Adrenal gland (tissue), 9 donors: ENCODE measurements at regions not wholly inside any gene's neighbourhood (a gene's known extent, or its start where the extent isn't known, plus 50 kb on each side); places are given as distances from the start of the nearest gene placed in this dataset.

Experiments used
- DNase-seq, 7 donors: peaks; one replicate each; pipeline ENCODE4 v3.0.0-alpha.2; 2019 to 2020
- H3K27ac ChIP-seq, 5 donors: fragments of 200-600 bp; sonication (generic) in 4 of 5; 1 replicate in 3 of 5; 2 replicates in 2 of 5; pipeline versions ENCODE4 v1.5.1 to v1.8.0; 2016 to 2020; ENCODE audit warnings: mild to moderate bottlenecking in 1 of 5
- H3K27me3 ChIP-seq: fragments of 200-600 bp; 2 replicates; pipeline ENCODE4 v1.8.0; 2021
- H3K36me3 ChIP-seq, 2 donors: fragments of 200-600 bp; replicated peaks in 1 of 2; 1 replicate in 1 of 2; 2 replicates in 1 of 2; pipeline versions ENCODE4 v1.5.1 to v1.8.0; 2018 to 2022
- H3K4me1 ChIP-seq, 2 donors: fragments of 200-600 bp; replicated peaks in 1 of 2; 1 replicate in 1 of 2; 2 replicates in 1 of 2; pipeline versions ENCODE4 v1.5.1 to v1.8.0; 2018 to 2021
- H3K4me3 ChIP-seq, 4 donors: fragments of 200-600 bp; sonication (generic) in 3 of 4; one replicate each; pipeline ENCODE4 v1.5.1; 2016 to 2018
- H3K9me3 ChIP-seq, 3 donors: fragments of 200-600 bp; sonication (generic) in 1 of 3; replicated peaks in 1 of 3; 1 replicate in 2 of 3; 2 replicates in 1 of 3; pipeline versions ENCODE4 v1.5.1 to v1.8.0; 2016 to 2021
- POLR2A ChIP-seq, 2 donors: fragments of 450-650 bp; IDR thresholded peaks; one replicate each; pipeline ENCODE4 v1.6.1; 2017; ENCODE audit warnings: antibody characterized with exemption in 2 of 2, mild to moderate bottlenecking in 2 of 2, moderate library complexity in 1 of 2
- WGBS, 4 donors: extraction: QIAGEN DNeasy Blood & Tissue Kit in 2 of 4; methylation state at CpG; one replicate each; pipeline versions ENCODE4 v1.1.5 to v1.1.7; 2013 to 2017; 5-methylcytosine and 5-hydroxymethylcytosine counted together
- intact Hi-C, 2 donors: fragments of 100-400 bp; cut with DNase I; formaldehyde crosslinking; loops; one replicate each; pipeline versions ENCODE4 v1.14.1 to v1.15.0; 2022 to 2023
- TF ChIP-seq, protein P1 (sequence below), 6 experiments: fragments of 450-650 bp in 4 of 6; fragments of 200-600 bp in 2 of 6; sonication (generic) in 1 of 6; IDR thresholded peaks; 1 replicate in 5 of 6; 2 replicates in 1 of 6; pipeline versions ENCODE4 v1.5.1 to v1.8.0; 2016 to 2021; ENCODE audit warnings: antibody characterized with exemption in 6 of 6, mild to moderate bottlenecking in 2 of 6, moderate library complexity in 1 of 6
- donor health status: healthy with polysubstance abuse.
- donor health status: Bipolar disorder and iron deficiency.
- donor health status: DM: yes; HTN: yes; CAD: no.
- donor health status: DM: no; HTN: no; CAD: no.
- donor health status: DM: no; HTN: no; CAD: no.

DNA sequence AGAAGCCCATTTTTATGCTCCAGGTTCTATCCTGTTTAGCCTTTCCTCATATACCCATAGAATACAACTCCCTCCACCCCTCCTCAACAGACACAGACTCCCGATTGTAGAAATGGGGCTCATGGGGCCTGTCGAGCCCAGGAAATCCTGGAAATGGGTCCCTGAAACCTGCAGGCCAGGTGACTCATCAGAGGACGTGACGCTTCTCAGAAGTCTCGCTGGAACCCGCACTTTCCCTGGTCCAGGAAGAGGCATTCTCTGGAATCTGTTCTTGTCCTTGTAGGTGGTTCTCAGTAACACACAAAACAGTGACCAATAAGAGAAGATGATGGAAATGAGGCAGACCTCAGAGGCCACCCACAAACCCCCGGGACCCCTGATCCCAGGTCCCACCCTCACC is 244.8 kb upstream of the PPP2R2D start:
- Histone ChIP-seq H3K4me1 (peaks cover 7 to 11% of the 10 kb centered on the region in 2 donors), H3K36me3 (no peaks in the 10 kb centered on the region), H3K9me3 (no peaks in the 10 kb centered on the region), H3K27ac (peak overlapping the region in 4 of 5 donors; percentile 20 to 65 (median 47)), H3K4me3 (no peak overlapping the region), H3K27me3 (no peaks in the 10 kb centered on the region)
- peak in 2 of 7 donors; percentile 26 to 39 for DNase-seq
- 67 to 86% (median 70%) methylated on average over 5 to 7 of the region's 7 CpGs for WGBS, 4 donors
- TF ChIP-seq POLR2A (IDR thresholded peaks at IDR 0.05): no peak
- TF ChIP-seq, protein P1, sequence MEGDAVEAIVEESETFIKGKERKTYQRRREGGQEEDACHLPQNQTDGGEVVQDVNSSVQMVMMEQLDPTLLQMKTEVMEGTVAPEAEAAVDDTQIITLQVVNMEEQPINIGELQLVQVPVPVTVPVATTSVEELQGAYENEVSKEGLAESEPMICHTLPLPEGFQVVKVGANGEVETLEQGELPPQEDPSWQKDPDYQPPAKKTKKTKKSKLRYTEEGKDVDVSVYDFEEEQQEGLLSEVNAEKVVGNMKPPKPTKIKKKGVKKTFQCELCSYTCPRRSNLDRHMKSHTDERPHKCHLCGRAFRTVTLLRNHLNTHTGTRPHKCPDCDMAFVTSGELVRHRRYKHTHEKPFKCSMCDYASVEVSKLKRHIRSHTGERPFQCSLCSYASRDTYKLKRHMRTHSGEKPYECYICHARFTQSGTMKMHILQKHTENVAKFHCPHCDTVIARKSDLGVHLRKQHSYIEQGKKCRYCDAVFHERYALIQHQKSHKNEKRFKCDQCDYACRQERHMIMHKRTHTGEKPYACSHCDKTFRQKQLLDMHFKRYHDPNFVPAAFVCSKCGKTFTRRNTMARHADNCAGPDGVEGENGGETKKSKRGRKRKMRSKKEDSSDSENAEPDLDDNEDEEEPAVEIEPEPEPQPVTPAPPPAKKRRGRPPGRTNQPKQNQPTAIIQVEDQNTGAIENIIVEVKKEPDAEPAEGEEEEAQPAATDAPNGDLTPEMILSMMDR (IDR thresholded peaks at IDR 0.05): no peak
- intact Hi-C loops: no loop called here

GRCh38 chr10:131656431-131656841 is 244.4 kb upstream of the PPP2R2D start:
- H3K4me1 ChIP-seq: peaks cover 7 to 11% of the 10 kb centered on the region in 2 donors
- TF ChIP-seq, protein P1 (IDR thresholded peaks at IDR 0.05): no peak
- TF ChIP-seq POLR2A (IDR thresholded peaks at IDR 0.05): no peak
- intact Hi-C loops: no loop called here
- peak in 6 of 7 donors; percentile 35 to 57 (median 52) for DNase-seq
- no peaks in the 10 kb centered on the region for H3K9me3 ChIP-seq
- H3K27ac ChIP-seq: peak overlapping the region in 2 of 5 donors; percentile 33 to 61
- no peaks in the 10 kb centered on the region for H3K36me3 ChIP-seq
- H3K4me3 ChIP-seq: no peak overlapping the region
- WGBS, 4 donors: 55 to 77% (median 72%) methylated on average over 3 to 9 of the region's 9 CpGs
- no peaks in the 10 kb centered on the region for H3K27me3 ChIP-seq

GRCh38 chr10:131657318-131657984 is 243.4 kb upstream of the PPP2R2D start:
- no peak for DNase-seq
- no peaks in the 10 kb centered on the region for H3K27me3 ChIP-seq
- H3K9me3 ChIP-seq: no peaks in the 10 kb centered on the region
- intact Hi-C loops: no loop called here
- TF ChIP-seq, protein P1 (IDR thresholded peaks at IDR 0.05): no peak
- no peak for TF ChIP-seq POLR2A (IDR thresholded peaks at IDR 0.05)
- WGBS, 4 donors: 87 to 92% (median 89%) methylated on average over 10 to 16 of the region's 16 CpGs
- no peak overlapping the region for H3K4me3 ChIP-seq
- no peaks in the 10 kb centered on the region for H3K36me3 ChIP-seq
- H3K27ac ChIP-seq: no peak overlapping the region
- H3K4me1 ChIP-seq: peaks cover 7 to 11% of the 10 kb centered on the region in 2 donors

GRCh38 chr10:131657985-131658330 is 242.8 kb upstream of the PPP2R2D start:
- Histone ChIP-seq H3K36me3 (no peaks in the 10 kb centered on the region), H3K27me3 (no peaks in the 10 kb centered on the region), H3K9me3 (no peaks in the 10 kb centered on the region), H3K4me1 (peaks cover 7 to 11% of the 10 kb centered on the region in 2 donors), H3K27ac (no peak overlapping the region), H3K4me3 (no peak overlapping the region)
- DNase-seq: no peak
- intact Hi-C loops: no loop called here
- WGBS, 4 donors: 87 to 95% (median 91%) methylated on average over 8 to 9 of the region's 9 CpGs
- TF ChIP-seq POLR2A (IDR thresholded peaks at IDR 0.05): no peak
- TF ChIP-seq, protein P1 (IDR thresholded peaks at IDR 0.05): no peak
